CD4-positive, alpha-beta T cell treated with Interferon alpha-2 for 1 hour (primary cell): ENCODE measurements at regions not wholly inside any gene's neighbourhood (a gene's known extent, or its start where the extent isn't known, plus 50 kb on each side); places are given as distances from the start of the nearest gene placed in this dataset.

Source experiments
- DNase-seq, 2 donors: peaks; one replicate each; pipeline ENCODE4 v3.0.0-alpha.2; 2020 to 2022

DNA sequence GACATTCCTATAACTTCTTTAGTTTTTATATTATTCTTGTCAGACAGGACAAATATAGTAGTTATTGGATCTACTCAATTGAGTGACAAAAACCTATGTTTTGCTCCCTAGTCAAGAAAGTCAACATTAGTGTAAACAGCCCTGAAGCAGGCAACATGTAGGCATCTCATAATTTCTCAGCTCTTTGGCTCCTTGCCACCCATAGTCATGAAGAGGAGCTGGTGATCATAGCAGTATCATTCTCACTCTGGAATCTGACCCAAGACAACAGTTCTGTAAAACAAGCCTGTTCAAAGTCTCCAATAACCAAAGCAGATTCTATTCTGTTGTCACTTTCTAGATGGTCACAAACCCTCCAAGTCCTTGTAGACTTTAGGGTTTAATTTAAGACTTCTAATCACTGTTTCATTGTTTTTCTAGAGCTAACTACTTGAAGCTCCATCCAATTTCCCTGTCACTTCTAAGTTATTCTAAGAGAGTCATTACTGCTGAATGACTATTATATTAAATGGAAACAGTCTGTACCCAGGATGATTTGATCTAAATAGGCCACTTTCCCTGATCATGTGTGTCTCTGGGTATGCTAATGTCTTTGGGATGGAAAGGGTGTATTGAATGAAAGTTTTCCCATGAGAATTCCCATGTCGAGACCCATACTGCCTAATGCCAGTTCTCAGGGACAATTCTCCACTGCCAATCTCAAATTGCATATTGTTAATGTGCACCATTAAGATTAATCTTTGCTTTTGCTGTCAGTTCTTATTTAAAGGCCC is 533.3 kb downstream of the ACTL7B start:
- DNase-seq = no peak

DNA sequence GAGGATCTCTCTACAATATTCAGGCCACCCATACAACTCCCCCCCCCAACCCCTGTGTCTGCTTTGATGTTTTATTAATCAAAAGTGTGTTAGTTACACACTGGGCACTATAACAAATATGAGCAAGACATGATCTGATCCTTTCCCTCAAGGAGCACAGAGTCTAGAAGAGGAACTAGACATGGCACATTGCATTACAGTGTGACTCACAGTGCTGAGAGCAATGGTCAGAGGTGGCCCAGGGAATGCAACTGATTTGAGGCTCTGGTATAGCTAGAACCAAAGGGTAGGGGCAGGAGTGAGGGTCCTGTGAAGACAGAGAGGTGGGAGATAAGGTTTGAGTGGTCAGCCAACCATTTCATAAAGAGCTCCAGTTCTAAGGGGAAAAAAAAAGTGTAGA is 539.2 kb downstream of the ACTL7B start:
- no peak for DNase-seq

DNA sequence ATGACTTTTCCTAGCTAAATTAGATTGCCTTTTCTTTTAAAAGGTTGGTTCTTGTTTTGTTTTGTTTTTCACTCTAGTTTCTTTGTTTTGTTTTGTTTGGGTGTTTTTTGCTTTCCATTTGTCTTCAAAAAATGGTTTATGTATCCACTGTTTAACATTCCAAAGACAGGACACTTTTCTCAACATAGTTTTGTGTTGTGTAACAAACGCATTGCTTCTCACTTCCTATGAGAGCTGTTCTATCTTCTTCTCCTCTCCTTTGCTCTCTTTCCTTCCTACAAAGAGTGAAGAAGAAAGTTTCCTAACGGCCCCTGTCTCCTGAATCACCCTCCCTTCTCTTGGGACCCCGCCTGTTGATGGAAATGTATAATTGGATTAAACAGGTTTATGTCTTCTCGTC is 539.7 kb downstream of the ACTL7B start:
- DNase-seq = no peak

GRCh38 chr9:108311745-108312144 is 544.0 kb downstream of the ACTL7B start:
- DNase-seq = no peak

- no peak for DNase-seq
These were observed 545.6 kb downstream of the ACTL7B start for GRCh38 chr9:108310202-108310601.

DNA sequence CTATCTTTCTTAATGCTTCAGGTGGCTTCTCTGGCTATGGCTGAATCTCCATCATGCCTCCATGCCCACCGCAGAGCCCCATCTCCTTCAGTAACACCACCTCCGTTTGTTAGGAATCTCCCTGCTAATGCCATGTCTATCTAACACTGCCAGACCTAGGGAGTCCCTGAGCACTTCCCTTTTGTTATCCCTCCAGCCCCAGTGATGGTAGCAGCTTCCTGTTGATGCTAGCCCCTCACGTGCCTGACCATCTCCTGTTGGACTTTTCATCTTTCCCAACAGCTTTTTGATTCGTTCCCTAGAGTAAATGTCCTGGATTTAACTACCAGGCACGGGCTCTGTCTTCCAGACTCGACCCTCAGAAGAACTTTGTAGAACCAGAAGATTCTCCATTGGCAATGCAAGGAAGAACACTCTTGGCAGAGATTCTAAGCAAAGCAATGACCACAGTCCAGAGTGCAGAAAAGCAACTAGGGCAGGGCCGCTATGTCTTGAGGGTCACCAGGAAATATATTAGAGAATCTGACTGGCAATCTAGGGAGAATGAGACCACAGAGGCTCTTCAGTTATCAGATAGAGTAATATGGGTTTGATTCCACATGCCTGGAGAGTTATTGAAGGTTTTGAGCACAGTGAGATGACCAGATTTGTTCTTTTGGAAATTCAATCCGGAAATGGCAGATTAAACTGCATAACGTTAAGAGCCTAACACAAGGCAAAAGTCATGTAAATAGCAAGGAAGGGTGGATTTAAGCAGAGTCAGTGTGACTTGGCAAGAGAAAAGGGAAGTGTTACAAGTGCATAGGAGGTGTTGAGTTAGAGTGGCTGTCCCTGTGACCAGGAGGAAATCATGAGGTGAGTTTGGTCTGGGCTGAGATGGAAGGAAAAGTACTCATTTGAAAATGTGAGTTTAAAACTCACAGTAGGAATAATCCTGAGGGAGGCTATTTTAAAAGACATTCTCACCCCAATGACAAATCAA is 555.2 kb downstream of the ACTL7B start:
- DNase-seq = no peak

- DNase-seq = no peak
These were observed 558.7 kb downstream of the ACTL7B start for GRCh38 chr9:108297073-108297472.

- DNase-seq = no peak
These were observed 559.7 kb downstream of the ACTL7B start for GRCh38 chr9:108296056-108296455.

GRCh38 chr9:108291586-108291932 is 564.2 kb downstream of the ACTL7B start:
- DNase-seq = no peak

GRCh38 chr9:108290839-108291585 is 564.8 kb downstream of the ACTL7B start:
- no peak for DNase-seq

DNA sequence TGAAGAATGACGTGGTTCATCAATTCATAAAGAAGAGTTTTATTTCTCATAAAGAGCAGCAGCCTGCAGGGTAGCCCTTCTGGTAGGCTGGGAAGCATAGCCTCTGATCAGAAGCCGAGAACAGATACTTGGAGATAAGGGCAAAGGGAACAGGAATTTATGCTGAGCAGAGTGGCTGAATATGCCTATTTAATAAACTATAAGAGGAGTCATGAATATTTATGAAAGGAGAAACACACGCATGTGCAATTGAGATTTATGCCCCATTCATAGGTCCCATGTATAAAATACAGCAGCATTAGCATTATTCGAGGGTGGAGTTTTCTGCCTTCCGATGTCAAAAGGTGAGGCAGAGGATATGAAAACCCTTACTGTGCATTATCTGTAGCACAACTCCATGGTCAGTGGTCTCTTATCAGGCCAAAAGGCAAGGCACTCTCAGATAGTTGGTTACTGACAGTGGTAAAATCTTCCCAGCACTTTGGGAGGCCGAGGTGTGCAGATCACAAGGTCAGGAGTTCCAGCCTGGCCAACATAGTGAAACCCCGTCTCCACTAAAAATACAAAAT is 569.1 kb downstream of the ACTL7B start:
- no peak for DNase-seq

DNA sequence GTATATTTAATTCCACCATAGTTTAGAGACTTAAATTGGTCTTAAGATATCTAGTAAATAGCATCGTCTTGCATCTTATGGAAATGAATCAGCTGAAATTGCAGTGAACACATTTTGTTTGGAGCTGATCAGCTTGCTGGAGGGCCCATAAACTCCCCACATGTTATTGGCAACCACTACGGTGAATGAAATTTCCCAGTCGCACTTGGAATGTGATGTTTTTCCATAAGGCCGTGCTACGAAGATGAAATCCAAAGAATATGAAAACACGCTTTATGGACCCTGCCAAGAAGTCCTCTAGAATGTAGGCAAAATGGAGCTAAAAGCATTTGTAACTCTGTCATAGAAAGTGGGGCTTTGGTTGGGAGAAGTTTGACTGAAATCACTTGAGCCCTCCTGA is 572.1 kb downstream of the ACTL7B start:
- DNase-seq = no peak

DNA sequence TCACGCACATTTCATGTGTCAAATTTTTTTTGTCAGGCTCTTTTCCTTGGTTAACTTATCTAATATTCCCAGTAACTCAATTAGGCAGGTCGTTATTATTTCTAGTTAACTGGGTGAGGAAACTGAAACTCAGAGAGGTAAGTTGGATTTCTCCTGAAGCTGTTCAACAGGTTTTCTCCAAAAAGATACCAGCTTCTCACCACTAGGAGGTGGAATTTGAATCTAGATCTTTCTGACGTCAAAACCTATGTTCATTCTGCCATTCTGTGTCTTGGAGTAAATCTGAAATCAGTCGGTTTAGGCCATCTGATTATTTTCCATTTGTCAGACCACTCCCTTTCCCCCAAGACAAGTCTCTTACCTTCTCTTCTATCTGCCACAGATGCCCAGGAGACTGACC is 572.9 kb downstream of the ACTL7B start:
- no peak for DNase-seq

GRCh38 chr9:108281696-108282095 is 574.1 kb downstream of the ACTL7B start:
- DNase-seq = no peak

- DNase-seq = no peak
These were observed 577.4 kb downstream of the ACTL7B start for GRCh38 chr9:108278341-108278740.

GRCh38 chr9:108277216-108277615 is 578.6 kb downstream of the ACTL7B start:
- no peak for DNase-seq

DNA sequence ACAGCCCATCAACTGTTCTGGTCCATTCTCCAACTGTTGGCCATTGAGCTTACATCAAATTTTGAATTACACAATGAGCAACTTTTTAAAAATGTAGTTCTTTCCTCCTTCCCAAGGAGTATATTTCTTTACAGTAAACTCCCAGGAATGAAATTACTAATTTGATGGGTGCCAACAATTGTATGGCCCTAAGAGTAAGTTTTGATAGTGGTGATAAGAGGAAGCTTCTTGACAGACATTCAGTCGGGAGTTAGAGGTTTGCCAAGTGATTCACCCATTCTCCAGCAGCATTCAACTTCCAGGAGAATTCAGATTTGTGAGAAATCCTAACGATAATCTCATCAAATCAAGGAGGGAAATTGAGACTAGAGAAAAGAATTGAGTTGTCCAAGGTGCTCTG is 579.9 kb downstream of the ACTL7B start:
- no peak for DNase-seq

DNA sequence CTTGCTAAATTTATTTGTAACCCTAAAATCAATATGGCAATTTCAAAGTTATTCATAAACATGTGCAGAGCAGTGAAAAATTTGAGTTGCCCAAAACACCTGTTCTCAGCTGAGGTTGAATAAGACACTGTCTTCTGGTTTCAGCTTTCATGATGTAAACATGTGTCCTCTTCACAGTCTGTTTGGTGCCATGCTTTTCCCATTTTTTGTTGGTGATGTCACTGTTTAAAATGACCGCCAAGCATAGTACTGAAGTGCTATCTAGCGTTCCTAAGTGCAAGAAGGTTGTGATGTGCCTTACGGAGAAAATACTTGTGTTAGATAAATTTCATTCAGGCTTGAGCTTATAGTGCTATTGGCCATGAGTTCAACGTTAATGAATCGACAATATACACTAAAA is 580.8 kb downstream of the ACTL7B start:
- no peak for DNase-seq

- DNase-seq = no peak
These were observed 581.8 kb downstream of the ACTL7B start for GRCh38 chr9:108273988-108274387.

GRCh38 chr9:108272349-108272899 is 583.4 kb downstream of the ACTL7B start:
- peak in 1 of 2 donors; percentile 16 for DNase-seq

DNA sequence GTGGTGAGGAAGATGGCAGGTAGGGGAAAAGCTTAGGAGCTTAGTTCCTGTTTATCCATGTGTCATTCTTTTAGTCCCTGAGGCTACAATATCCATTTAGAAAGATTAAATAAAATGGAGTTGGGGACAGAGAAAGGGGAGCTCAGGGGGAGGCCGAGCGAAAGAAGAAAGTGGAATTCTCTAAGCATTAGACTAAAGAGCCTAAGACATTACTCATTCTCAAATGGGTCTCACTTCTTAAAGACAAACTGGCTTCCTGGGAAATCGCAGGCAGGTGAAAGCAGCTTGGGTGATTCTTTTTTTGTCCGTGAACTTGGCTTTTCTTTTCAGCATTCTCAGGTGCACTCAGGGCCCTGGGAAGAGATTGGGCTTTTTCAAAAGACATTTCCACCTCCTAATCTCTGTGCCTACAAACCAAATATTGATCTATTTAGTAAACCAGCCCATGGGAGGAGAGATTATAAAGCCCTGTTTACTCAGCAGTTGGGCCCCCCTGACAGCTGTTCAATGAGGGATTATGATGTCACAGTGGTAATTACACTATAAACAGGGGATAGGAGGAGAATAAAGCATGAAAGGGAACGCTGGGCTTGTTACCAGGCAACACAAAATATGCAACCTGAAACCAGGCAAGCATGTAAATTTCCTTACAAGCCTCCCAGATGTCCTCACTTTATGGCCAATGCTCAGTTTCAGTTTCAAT is 584.0 kb downstream of the ACTL7B start:
- DNase-seq = no peak

GRCh38 chr9:108271236-108271635 is 584.5 kb downstream of the ACTL7B start:
- no peak for DNase-seq
